Suprapubic skin (tissue), 4 donors: ENCODE measurements at regions not wholly inside any gene's neighbourhood (a gene's known extent, or its start where the extent isn't known, plus 50 kb on each side); places are given as distances from the start of the nearest gene placed in this dataset.
A peak's percentile ranks its signal among the peaks of the same experiment; 100 is the strongest.

Experiments used
- DNase-seq, 2 donors: peaks; one replicate each; pipeline ENCODE4 v3.0.0-alpha.2; 2019; ENCODE audit warnings: low spot score in 2 of 2
- H3K27ac ChIP-seq: fragments of 200-600 bp; sonication (generic); one replicate; pipeline ENCODE4 v1.5.1; 2019
- H3K27me3 ChIP-seq: fragments of 200-600 bp; sonication (generic); one replicate; pipeline ENCODE4 v1.5.1; 2019
- H3K36me3 ChIP-seq: fragments of 200-600 bp; sonication (generic); one replicate; pipeline ENCODE4 v1.5.1; 2019
- H3K4me1 ChIP-seq: fragments of 200-600 bp; sonication (generic); one replicate; pipeline ENCODE4 v1.5.1; 2019
- H3K4me3 ChIP-seq: fragments of 200-600 bp; sonication (generic); one replicate; pipeline ENCODE4 v1.5.1; 2019; ENCODE audit warnings: mild to moderate bottlenecking
- H3K9me3 ChIP-seq: fragments of 200-600 bp; sonication (generic); one replicate; pipeline ENCODE4 v1.5.1; 2019
- EP300 ChIP-seq: sonication (generic); formaldehyde crosslinking; IDR thresholded peaks from one replicate; pipeline ENCODE4 v1.6.1; 2017; ENCODE audit warnings: antibody characterized with exemption
- POLR2A ChIP-seq, 2 donors: fragments of 450-650 bp; IDR thresholded peaks; one replicate each; pipeline ENCODE4 v1.6.1; 2017; ENCODE audit warnings: antibody characterized with exemption in 2 of 2, mild to moderate bottlenecking in 2 of 2, moderate library complexity in 2 of 2
- POLR2AphosphoS5 ChIP-seq, 3 donors: sonication (generic); formaldehyde crosslinking; IDR thresholded peaks; one replicate each; pipeline ENCODE4 v1.6.1; 2017; ENCODE audit warnings: antibody characterized with exemption in 3 of 3
- WGBS: methylation state at CpG from one replicate; pipeline ENCODE4 v1.1.5; 2018; 5-methylcytosine and 5-hydroxymethylcytosine counted together
- TF ChIP-seq, protein P1 (sequence below), 2 donors: fragments of 200-600 bp in 1 of 2; fragments of 450-650 bp in 1 of 2; sonication (generic) in 1 of 2; IDR thresholded peaks; one replicate each; pipeline ENCODE4 v1.5.1; 2016 to 2019; ENCODE audit warnings: antibody characterized with exemption in 2 of 2, mild to moderate bottlenecking in 1 of 2, moderate library complexity in 1 of 2

DNA sequence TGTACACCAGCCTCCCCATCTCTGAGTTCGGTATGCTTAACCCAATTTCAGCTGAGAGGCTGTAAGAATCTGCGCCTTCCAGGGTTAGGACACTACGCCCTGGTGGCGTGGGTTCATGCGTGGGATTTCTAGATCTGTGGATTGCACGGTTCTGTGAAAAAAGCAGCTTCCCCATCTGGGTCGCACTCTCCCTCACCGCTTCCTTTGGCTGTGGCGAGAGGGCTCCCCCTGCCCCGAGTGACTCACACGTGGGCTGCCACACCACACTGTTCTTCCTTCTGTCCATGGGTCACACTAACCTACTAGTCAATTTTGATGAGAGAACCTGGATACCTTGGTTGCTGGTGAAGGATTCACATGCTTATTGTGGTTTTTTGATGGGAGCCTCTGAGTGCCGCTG lies 256.0 kb upstream of the MAF start:
- peaks cover 6% of the 10 kb centered on the region for H3K4me1 ChIP-seq
- TF ChIP-seq EP300 = no peak
- no peak for TF ChIP-seq POLR2A (IDR thresholded peaks at IDR 0.05)
- TF ChIP-seq POLR2AphosphoS5 (IDR thresholded peaks at IDR 0.05) = no peak
- TF ChIP-seq, protein P1, sequence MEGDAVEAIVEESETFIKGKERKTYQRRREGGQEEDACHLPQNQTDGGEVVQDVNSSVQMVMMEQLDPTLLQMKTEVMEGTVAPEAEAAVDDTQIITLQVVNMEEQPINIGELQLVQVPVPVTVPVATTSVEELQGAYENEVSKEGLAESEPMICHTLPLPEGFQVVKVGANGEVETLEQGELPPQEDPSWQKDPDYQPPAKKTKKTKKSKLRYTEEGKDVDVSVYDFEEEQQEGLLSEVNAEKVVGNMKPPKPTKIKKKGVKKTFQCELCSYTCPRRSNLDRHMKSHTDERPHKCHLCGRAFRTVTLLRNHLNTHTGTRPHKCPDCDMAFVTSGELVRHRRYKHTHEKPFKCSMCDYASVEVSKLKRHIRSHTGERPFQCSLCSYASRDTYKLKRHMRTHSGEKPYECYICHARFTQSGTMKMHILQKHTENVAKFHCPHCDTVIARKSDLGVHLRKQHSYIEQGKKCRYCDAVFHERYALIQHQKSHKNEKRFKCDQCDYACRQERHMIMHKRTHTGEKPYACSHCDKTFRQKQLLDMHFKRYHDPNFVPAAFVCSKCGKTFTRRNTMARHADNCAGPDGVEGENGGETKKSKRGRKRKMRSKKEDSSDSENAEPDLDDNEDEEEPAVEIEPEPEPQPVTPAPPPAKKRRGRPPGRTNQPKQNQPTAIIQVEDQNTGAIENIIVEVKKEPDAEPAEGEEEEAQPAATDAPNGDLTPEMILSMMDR (IDR thresholded peaks at IDR 0.05) = no peak
- H3K27me3 ChIP-seq = no peaks in the 10 kb centered on the region
- no peaks in the 10 kb centered on the region for H3K36me3 ChIP-seq
- no peak overlapping the region for H3K27ac ChIP-seq
- H3K9me3 ChIP-seq = no peaks in the 10 kb centered on the region
- DNase-seq = no peak
- 90% methylated on average over 11 of the region's 12 CpGs for WGBS
- H3K4me3 ChIP-seq = no peak overlapping the region

DNA sequence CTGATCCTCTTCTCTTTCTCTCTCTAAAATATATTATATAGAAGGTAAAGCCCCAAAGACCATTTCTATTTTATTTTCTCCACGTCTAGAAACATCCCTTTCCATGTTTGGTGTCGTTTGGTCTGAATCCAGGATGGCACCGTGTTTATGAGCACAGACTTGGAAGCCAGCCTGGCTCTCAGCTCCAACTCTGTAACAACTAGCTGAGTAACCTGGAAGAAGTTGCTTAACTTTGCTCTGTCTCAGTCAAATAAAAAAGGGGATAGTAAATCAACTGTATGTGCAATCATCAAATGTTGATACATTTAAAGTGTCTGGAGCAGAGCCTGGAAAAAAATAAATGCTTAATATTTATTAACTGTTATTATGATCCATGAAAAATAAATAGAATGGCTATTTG lies 249.8 kb upstream of the MAF start:
- WGBS = 31% methylated on average over 3 of the region's 3 CpGs
- peaks cover 45% of the 10 kb centered on the region for H3K4me1 ChIP-seq
- no peak for TF ChIP-seq EP300
- peak in 1 of 3 donors; percentile 19 for TF ChIP-seq POLR2AphosphoS5 (IDR thresholded peaks at IDR 0.05)
- no peaks in the 10 kb centered on the region for H3K27me3 ChIP-seq
- H3K27ac ChIP-seq = peak overlapping the region; percentile 69
- no peaks in the 10 kb centered on the region for H3K36me3 ChIP-seq
- H3K4me3 ChIP-seq = no peak overlapping the region
- no peak for DNase-seq
- H3K9me3 ChIP-seq = no peaks in the 10 kb centered on the region

DNA sequence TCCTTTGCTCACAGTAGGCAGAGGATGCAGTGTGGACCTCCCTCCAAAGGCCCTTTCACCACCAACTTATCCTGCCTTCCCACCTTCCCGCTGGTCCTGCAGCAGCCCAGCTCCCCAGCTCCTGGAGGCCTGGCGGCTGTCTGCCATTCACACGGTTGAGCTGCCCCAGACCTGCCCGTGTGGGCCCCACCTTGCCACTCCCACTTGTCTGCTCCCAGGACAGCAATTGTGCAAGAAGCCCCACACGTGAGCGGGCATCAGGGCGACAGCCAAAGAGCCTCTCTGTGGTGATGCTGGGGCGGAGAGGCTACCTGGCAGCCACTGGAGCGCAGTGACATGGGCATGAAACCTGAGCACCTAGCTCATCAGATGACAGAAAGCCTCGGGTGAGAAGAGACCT lies 248.6 kb upstream of the MAF start:
- Histone ChIP-seq H3K36me3 (no peaks in the 10 kb centered on the region), H3K4me3 (no peak overlapping the region), H3K4me1 (peaks cover 45% of the 10 kb centered on the region), H3K9me3 (no peaks in the 10 kb centered on the region), H3K27ac (peak overlapping the region; percentile 69), H3K27me3 (no peaks in the 10 kb centered on the region)
- DNase-seq = no peak
- TF ChIP-seq POLR2AphosphoS5 (IDR thresholded peaks at IDR 0.05) (peak in 1 of 3 donors; percentile 5), EP300 (no peak), POLR2A (IDR thresholded peaks at IDR 0.05) (no peak)
- TF ChIP-seq, protein P1 (IDR thresholded peaks at IDR 0.05) = no peak
- 37% methylated on average over 10 of the region's 10 CpGs for WGBS

DNA sequence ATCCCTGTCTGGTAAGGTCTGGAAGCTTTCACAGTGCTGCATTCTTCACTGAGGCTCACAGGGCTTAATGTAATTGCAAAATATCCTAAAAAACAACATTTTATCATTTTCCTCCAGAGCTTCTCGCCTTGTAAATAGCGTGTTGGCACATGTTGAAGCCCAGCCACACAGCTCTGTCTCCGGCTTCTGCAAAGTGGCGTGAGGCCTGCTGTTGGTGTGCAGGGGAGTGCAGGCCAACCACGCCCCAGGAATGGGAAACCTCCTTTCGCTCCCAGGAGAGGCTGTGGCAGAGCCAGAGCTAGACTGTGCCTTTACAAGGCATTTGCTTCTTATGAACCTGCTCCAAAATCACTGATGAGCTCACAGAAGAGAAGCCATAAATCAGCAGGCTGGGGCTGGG lies 248.2 kb upstream of the MAF start:
- no peak for DNase-seq
- no peaks in the 10 kb centered on the region for H3K9me3 ChIP-seq
- no peak overlapping the region for H3K4me3 ChIP-seq
- no peaks in the 10 kb centered on the region for H3K36me3 ChIP-seq
- WGBS = 25% methylated on average over 3 of the region's 6 CpGs
- H3K27ac ChIP-seq = peak overlapping the region; percentile 69
- TF ChIP-seq EP300 (no peak), POLR2A (IDR thresholded peaks at IDR 0.05) (no peak), POLR2AphosphoS5 (IDR thresholded peaks at IDR 0.05) (no peak)
- TF ChIP-seq, protein P1 (IDR thresholded peaks at IDR 0.05) = no peak
- no peaks in the 10 kb centered on the region for H3K27me3 ChIP-seq
- H3K4me1 ChIP-seq = peaks cover 45% of the 10 kb centered on the region

DNA sequence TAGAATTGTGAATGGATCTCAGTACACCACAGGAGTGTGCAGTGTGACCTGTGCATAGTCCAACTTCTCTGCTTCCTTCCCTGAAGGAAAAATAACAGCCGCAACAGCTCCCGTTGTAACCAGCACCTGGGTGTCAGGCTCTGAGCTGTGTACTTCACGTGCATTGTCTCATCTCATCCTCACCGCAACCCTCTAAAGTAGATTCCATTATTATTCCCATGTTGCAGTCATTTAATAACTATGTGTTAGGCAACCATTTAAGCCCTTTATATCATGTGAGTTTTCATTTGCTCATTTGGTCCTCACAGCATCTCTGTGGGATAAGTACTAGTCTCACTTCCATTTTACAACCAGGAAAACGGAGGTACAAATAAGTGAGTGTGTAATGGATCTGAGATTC lies 247.0 kb upstream of the MAF start:
- Histone ChIP-seq H3K27me3 (no peaks in the 10 kb centered on the region), H3K9me3 (no peaks in the 10 kb centered on the region), H3K4me3 (no peak overlapping the region), H3K36me3 (no peaks in the 10 kb centered on the region), H3K4me1 (peaks cover 45% of the 10 kb centered on the region), H3K27ac (peak overlapping the region; percentile 48)
- no peak for DNase-seq
- TF ChIP-seq, protein P1 (IDR thresholded peaks at IDR 0.05) = no peak
- TF ChIP-seq EP300 (no peak), POLR2A (IDR thresholded peaks at IDR 0.05) (no peak), POLR2AphosphoS5 (IDR thresholded peaks at IDR 0.05) (no peak)
- WGBS = 48% methylated on average over 5 of the region's 5 CpGs

DNA sequence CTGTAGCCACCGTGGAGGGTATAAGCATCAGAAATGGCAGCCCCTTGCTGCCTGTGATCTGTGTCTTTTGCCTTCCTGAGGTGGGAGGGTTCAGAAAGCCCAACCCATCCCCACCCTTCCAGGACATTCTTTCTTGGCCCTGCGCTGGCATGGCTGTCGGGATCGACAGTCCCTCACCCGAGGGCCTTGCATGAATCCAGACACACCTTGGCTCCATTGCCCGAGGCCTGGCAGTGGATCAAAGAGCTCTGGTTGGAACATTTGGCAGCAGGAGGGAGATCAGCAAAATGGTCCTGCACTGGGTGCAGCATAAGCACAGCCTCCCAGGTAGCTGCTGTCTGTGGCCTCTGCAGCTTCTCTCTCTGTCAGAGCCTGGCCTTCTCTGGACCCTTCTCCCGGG lies 246.6 kb upstream of the MAF start:
- no peak for DNase-seq
- H3K4me3 ChIP-seq = no peak overlapping the region
- H3K9me3 ChIP-seq = no peaks in the 10 kb centered on the region
- no peaks in the 10 kb centered on the region for H3K27me3 ChIP-seq
- H3K27ac ChIP-seq = peak overlapping the region; percentile 48
- 48% methylated on average over 6 of the region's 7 CpGs for WGBS
- H3K4me1 ChIP-seq = peaks cover 45% of the 10 kb centered on the region
- H3K36me3 ChIP-seq = no peaks in the 10 kb centered on the region
- TF ChIP-seq POLR2AphosphoS5 (IDR thresholded peaks at IDR 0.05) (no peak), EP300 (no peak), POLR2A (IDR thresholded peaks at IDR 0.05) (no peak)
- TF ChIP-seq, protein P1 (IDR thresholded peaks at IDR 0.05) = no peak
